Stimulated activated memory B cell treated with anti-CD40 and anti-IgM and Interleukin-4, amounts not matched to agents 10 μg/mL and 1 μg/mL and 100 μg/mL, for 72 hours (primary cell): ENCODE measurements at regions not wholly inside any gene's neighbourhood (a gene's known extent, or its start where the extent isn't known, plus 50 kb on each side); places are given as distances from the start of the nearest gene placed in this dataset.
"Not testable (repeated sequence)": the region's sequence is repeated elsewhere in the genome, so short reads cannot be mapped to it uniquely, and the experiment has no call there.

Source experiments
- ATAC-seq: fragments of 150-1000 bp; cut with Tn5 transposase; 2 replicates; pipeline ENCODE4 v1.10.0; 2021
- H3K27ac Mint-ChIP-seq: one replicate; pipeline ENCODE4 v1.8.0; 2022; ENCODE audit warnings: mild to moderate bottlenecking, mixed read lengths
- H3K27me3 Mint-ChIP-seq: one replicate; pipeline ENCODE4 v1.8.0; 2022; ENCODE audit warnings: mixed read lengths
- H3K36me3 Mint-ChIP-seq: one replicate; pipeline ENCODE4 v1.8.0; 2022; ENCODE audit warnings: mixed read lengths
- H3K4me1 Mint-ChIP-seq: one replicate; pipeline ENCODE4 v1.8.0; 2022; ENCODE audit warnings: mixed read lengths
- H3K4me3 Mint-ChIP-seq: one replicate; pipeline ENCODE4 v1.8.0; 2022; ENCODE audit warnings: mild to moderate bottlenecking, moderate library complexity, mixed read lengths
- H3K9me3 Mint-ChIP-seq: one replicate; pipeline ENCODE4 v1.8.0; 2022; ENCODE audit warnings: mixed read lengths

DNA sequence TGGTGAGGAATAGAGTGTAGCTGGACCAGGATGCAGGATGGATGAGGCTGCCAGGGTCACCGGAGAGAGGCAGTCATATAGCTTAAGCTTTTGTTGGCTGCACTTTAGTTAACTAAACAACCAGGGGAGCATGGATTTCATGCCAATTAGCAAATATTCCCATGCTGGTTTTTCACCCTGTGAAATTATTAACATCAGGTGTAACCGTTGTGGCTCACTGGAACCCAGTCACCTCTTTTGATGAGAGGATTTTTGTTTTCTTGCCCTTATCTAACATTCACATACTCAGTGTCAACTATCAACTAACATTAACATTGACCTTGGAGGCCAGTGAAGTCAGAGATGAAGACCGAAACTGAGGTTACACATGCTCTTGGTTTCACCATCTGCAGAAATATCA, 97.2 kb upstream of the BASP1 start:
- no peak for ATAC-seq
- H3K4me1 Mint-ChIP-seq = peaks cover 9% of the 10 kb centered on the region
- peaks cover 8% of the 10 kb centered on the region for H3K27me3 Mint-ChIP-seq
- H3K36me3 Mint-ChIP-seq = no peaks in the 10 kb centered on the region
- H3K27ac Mint-ChIP-seq = no peak overlapping the region
- no peak overlapping the region for H3K4me3 Mint-ChIP-seq
- H3K9me3 Mint-ChIP-seq = peaks cover 8% of the 10 kb centered on the region

DNA sequence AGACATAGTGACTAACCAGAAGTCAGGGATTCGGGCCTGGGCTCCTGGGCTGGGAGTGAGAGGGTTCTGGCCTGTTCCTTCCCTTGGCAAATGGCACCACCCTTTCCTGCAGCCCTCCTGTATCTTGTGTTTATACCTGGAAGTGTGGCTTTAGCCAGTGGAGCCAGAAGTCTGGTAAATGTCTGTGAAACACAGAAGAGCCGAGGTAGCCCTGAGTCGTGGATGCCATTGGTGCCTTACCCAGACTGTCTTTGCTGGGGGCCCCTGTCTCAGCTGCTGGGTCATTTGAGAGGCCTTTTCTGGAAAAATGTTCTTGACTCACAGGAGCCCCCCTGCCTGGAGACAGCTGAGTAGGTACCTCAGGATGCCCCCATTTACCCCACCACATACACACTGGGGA, 95.7 kb upstream of the BASP1 start:
- H3K9me3 Mint-ChIP-seq = peaks cover 8% of the 10 kb centered on the region
- H3K4me3 Mint-ChIP-seq = no peak overlapping the region
- peaks cover 9% of the 10 kb centered on the region for H3K4me1 Mint-ChIP-seq
- H3K27me3 Mint-ChIP-seq = peaks cover 8% of the 10 kb centered on the region
- no peak overlapping the region for H3K27ac Mint-ChIP-seq
- H3K36me3 Mint-ChIP-seq = no peaks in the 10 kb centered on the region
- no peak for ATAC-seq

DNA sequence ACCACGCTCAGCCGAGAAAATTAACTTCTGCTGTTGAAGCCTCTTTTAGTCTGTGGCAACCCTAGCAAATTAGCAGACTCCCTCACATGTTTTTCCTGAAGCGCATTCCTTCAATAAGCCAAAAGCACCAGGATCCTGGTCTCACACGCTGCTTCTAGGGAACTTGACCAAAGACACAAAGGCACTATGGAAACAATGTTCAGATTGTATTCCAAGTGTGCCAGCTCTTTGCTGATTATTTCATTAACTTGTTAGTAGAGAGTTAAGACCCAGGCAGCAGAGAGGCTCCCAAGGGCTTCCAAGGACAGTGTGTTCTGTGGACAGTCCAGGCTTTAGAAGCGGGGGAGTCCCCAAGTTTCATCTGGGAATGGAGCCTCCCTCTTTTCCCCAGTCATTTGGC, 94.4 kb upstream of the BASP1 start:
- Mint-ChIP-seq H3K4me3 (no peak overlapping the region), H3K27me3 (peaks cover 8% of the 10 kb centered on the region)
- ATAC-seq = no peak

GRCh38 chr5:17123773-17124172, 93.7 kb upstream of the BASP1 start:
- not testable (repeated sequence) for H3K27me3 Mint-ChIP-seq, H3K4me3 Mint-ChIP-seq, H3K27ac Mint-ChIP-seq

More for the DNA sequence above, 94.4 kb upstream of the BASP1 start:
- Mint-ChIP-seq H3K27ac (no peak overlapping the region), H3K4me1 (peaks cover 9% of the 10 kb centered on the region), H3K9me3 (peaks cover 8% of the 10 kb centered on the region), H3K36me3 (no peaks in the 10 kb centered on the region)

GRCh38 chr5:17127743-17128231, 89.6 kb upstream of the BASP1 start:
- Mint-ChIP-seq H3K4me3 (no peak overlapping the region), H3K27me3 (peaks cover 26% of the 10 kb centered on the region), H3K4me1 (no peaks in the 10 kb centered on the region), H3K9me3 (peaks cover 6% of the 10 kb centered on the region), H3K27ac (no peak overlapping the region), H3K36me3 (no peaks in the 10 kb centered on the region)
- no peak for ATAC-seq

More at GRCh38 chr5:17123773-17124172, 93.7 kb upstream of the BASP1 start:
- H3K4me1 Mint-ChIP-seq, H3K36me3 Mint-ChIP-seq, ATAC-seq, H3K9me3 Mint-ChIP-seq: not testable (repeated sequence)

GRCh38 chr5:17129093-17129849, 88.2 kb upstream of the BASP1 start:
- Mint-ChIP-seq H3K4me3 (no peak overlapping the region), H3K27me3 (peaks cover 26% of the 10 kb centered on the region), H3K4me1 (no peaks in the 10 kb centered on the region), H3K27ac (no peak overlapping the region), H3K9me3 (peaks cover 3% of the 10 kb centered on the region), H3K36me3 (no peaks in the 10 kb centered on the region)
- no peak for ATAC-seq

- not testable (repeated sequence) for H3K9me3 Mint-ChIP-seq, H3K36me3 Mint-ChIP-seq, ATAC-seq, H3K4me1 Mint-ChIP-seq, H3K27ac Mint-ChIP-seq, H3K4me3 Mint-ChIP-seq
- H3K27me3 Mint-ChIP-seq = peaks cover 26% of the 10 kb centered on the region
Measured at GRCh38 chr5:17130302-17130701, 87.1 kb upstream of the BASP1 start.

DNA sequence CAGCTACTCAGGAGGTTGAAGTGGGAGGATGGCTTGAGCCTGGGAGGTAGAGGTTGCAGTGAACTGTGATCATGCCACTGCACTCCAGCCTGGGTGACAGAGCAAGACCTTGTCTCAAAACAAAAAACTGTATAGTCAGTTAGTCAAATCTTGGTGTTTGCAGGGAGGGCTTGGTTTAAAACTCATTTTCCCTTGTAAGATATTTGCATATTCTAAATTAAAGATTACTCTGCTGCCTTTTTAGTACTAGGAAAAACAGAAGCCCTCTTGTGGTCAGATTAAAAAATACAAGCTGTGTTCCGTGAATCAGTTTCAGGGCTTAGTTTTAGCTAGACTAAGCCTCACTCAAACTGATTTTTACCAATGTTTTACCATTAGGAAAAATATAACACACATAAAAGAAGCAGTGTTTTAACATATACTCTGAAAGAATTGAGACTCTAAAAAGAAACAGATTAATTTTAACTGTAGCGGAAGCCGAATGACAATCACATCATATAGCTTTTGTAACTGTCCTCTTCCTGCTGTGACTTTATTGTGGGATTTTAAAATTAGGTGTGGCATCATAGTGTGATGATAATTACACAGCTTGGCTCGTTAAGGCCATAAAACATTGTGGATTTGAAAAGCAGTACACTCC, 84.9 kb upstream of the BASP1 start:
- Mint-ChIP-seq H3K27me3 (peaks cover 26% of the 10 kb centered on the region), H3K36me3 (no peaks in the 10 kb centered on the region), H3K4me1 (no peaks in the 10 kb centered on the region), H3K4me3 (no peak overlapping the region), H3K27ac (no peak overlapping the region), H3K9me3 (no peaks in the 10 kb centered on the region)
- no peak for ATAC-seq

DNA sequence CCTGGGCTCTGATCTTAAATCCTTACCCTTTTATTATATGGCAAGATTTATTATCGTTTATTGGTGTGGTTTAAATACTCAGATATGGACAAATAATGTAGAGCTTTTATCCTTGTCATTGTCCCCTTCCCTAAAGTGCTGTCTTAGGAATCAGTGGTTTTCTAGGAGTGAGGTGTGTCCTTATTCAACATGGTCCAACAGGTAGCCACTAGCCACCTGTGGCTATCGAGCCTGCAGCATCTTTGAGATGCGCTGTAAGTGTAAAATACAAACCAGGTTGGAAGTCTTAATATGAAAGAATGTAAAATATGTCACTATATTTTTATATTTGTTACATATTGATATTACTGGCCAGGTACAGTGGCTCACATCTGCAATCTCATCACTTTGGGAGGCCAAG, 82.4 kb upstream of the BASP1 start:
- Mint-ChIP-seq H3K36me3 (no peaks in the 10 kb centered on the region), H3K4me1 (no peaks in the 10 kb centered on the region), H3K27me3 (peaks cover 15% of the 10 kb centered on the region), H3K9me3 (no peaks in the 10 kb centered on the region), H3K4me3 (no peak overlapping the region), H3K27ac (no peak overlapping the region)
- no peak for ATAC-seq

DNA sequence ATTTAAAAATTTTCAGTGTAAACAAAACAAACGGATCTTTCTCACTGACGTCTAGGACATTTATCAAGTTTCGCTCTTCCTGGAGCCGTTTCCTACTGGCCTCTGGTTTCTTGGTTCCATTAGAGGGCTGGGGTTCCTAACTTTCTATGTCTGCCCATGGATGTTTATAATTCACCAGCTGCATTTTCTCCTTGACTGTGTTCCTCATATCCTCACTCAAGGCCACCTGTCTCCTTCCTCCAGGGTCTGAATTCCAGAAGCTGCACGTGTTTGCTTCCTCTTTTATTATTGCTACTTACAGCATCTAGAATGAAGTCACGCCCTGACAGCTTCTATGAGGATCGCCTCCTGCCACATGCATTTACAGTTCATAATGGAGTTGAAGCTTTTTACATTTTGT, 74.1 kb upstream of the BASP1 start:
- H3K36me3 Mint-ChIP-seq = no peaks in the 10 kb centered on the region
- peaks cover 3% of the 10 kb centered on the region for H3K9me3 Mint-ChIP-seq
- ATAC-seq = no peak
- no peaks in the 10 kb centered on the region for H3K4me1 Mint-ChIP-seq
- no peak overlapping the region for H3K4me3 Mint-ChIP-seq
- H3K27me3 Mint-ChIP-seq = no peaks in the 10 kb centered on the region
- no peak overlapping the region for H3K27ac Mint-ChIP-seq

GRCh38 chr5:17146280-17146841, 71.1 kb upstream of the BASP1 start:
- Mint-ChIP-seq H3K4me3 (no peak overlapping the region), H3K36me3 (no peaks in the 10 kb centered on the region), H3K27me3 (no peaks in the 10 kb centered on the region), H3K27ac (no peak overlapping the region), H3K9me3 (peaks cover 3% of the 10 kb centered on the region), H3K4me1 (no peaks in the 10 kb centered on the region)
- ATAC-seq = no peak

- H3K27ac Mint-ChIP-seq = no peak overlapping the region
- H3K36me3 Mint-ChIP-seq = no peaks in the 10 kb centered on the region
- H3K27me3 Mint-ChIP-seq = no peaks in the 10 kb centered on the region
- no peak for ATAC-seq
- H3K4me3 Mint-ChIP-seq = no peak overlapping the region
- peaks cover 3% of the 10 kb centered on the region for H3K9me3 Mint-ChIP-seq
- no peaks in the 10 kb centered on the region for H3K4me1 Mint-ChIP-seq
Measured at GRCh38 chr5:17147170-17147569, 70.3 kb upstream of the BASP1 start.

- no peaks in the 10 kb centered on the region for H3K4me1 Mint-ChIP-seq
- no peak overlapping the region for H3K4me3 Mint-ChIP-seq
- H3K27me3 Mint-ChIP-seq = no peaks in the 10 kb centered on the region
- no peaks in the 10 kb centered on the region for H3K36me3 Mint-ChIP-seq
- H3K9me3 Mint-ChIP-seq = peaks cover 3% of the 10 kb centered on the region
- no peak overlapping the region for H3K27ac Mint-ChIP-seq
- ATAC-seq = no peak
Measured at GRCh38 chr5:17147617-17148016, 69.8 kb upstream of the BASP1 start.

DNA sequence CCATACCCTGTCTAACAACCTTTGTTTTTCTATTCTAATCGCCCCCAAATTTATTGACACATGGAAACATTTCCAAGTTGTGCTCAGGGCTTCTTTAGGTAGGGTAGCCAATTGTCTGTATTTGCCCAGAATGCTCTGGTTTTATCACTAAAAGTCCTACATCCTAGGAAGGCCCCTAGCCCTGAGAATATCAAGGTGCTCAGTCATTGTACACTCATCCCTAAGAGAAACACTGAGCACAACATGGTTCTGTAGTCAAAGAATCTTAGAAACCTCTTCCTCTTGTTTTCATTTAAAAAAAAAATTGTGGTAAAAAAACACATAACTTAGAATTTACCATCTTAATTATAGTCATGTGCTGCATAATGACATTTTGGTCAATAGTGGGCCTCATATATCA, 69.0 kb upstream of the BASP1 start:
- no peak overlapping the region for H3K27ac Mint-ChIP-seq
- no peaks in the 10 kb centered on the region for H3K36me3 Mint-ChIP-seq
- no peak for ATAC-seq
- H3K9me3 Mint-ChIP-seq = peaks cover 3% of the 10 kb centered on the region
- no peaks in the 10 kb centered on the region for H3K4me1 Mint-ChIP-seq
- H3K4me3 Mint-ChIP-seq = no peak overlapping the region
- no peaks in the 10 kb centered on the region for H3K27me3 Mint-ChIP-seq

- H3K9me3 Mint-ChIP-seq = peaks cover 3% of the 10 kb centered on the region
- H3K36me3 Mint-ChIP-seq = no peaks in the 10 kb centered on the region
- H3K4me3 Mint-ChIP-seq = no peak overlapping the region
- H3K27ac Mint-ChIP-seq = no peak overlapping the region
- no peaks in the 10 kb centered on the region for H3K4me1 Mint-ChIP-seq
- ATAC-seq = no peak
- no peaks in the 10 kb centered on the region for H3K27me3 Mint-ChIP-seq
Measured at GRCh38 chr5:17149786-17150185, 67.6 kb upstream of the BASP1 start.

- Mint-ChIP-seq H3K36me3 (no peaks in the 10 kb centered on the region), H3K4me3 (no peak overlapping the region), H3K27me3 (no peaks in the 10 kb centered on the region), H3K4me1 (no peaks in the 10 kb centered on the region), H3K9me3 (peaks cover 3% of the 10 kb centered on the region), H3K27ac (no peak overlapping the region)
- ATAC-seq = no peak
Measured at GRCh38 chr5:17150531-17150930, 66.9 kb upstream of the BASP1 start.
